ENCODE measurements at regions not wholly inside any gene's neighbourhood (a gene's known extent, or its start where the extent isn't known, plus 50 kb on each side); places are given as distances from the start of the nearest gene placed in this dataset.
"Not testable (repeated sequence)": the region's sequence is repeated elsewhere in the genome, so short reads cannot be mapped to it uniquely, and the experiment has no call there.

- FAIRE-seq: peak; percentile 21
Observed at GRCh38 chr5:82639393-82640144, 361.4 kb upstream of the RPS23 start.

- FAIRE-seq: no peak
Observed at GRCh38 chr5:82636591-82636990, 358.4 kb upstream of the RPS23 start.

GRCh38 chr5:82635561-82636288, 357.6 kb upstream of the RPS23 start:
- peak; percentile 97 for FAIRE-seq

- FAIRE-seq: no peak
Observed at GRCh38 chr5:82628364-82628910, 350.3 kb upstream of the RPS23 start.

- FAIRE-seq: not testable (repeated sequence)
Observed at GRCh38 chr5:82626905-82627591, 348.9 kb upstream of the RPS23 start.

DNA sequence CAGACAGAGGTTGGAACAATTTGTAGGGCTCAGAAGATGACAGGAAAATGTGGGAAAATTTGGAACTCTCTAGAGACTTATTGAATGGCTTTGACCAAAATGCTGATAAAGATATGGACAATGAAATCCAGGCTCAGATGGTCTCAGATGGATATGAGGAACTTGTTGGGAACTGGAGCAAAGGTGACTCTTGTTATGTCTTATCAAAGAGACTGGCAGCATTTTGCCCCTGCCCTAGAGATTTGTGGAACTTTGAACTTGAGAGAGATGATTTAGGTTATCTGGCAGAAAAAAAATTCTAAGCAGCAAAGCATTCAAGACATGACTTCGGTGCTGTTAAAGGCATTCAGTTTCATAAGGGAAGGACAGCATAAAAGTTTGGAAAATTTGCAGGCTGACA, 347.9 kb upstream of the RPS23 start:
- FAIRE-seq: not testable (repeated sequence)

GRCh38 chr5:82624062-82624461, 345.9 kb upstream of the RPS23 start:
- FAIRE-seq: no peak

- FAIRE-seq: no peak
Observed at GRCh38 chr5:82622711-82623514, 344.8 kb upstream of the RPS23 start.

GRCh38 chr5:82622205-82622604, 344.1 kb upstream of the RPS23 start:
- no peak for FAIRE-seq

DNA sequence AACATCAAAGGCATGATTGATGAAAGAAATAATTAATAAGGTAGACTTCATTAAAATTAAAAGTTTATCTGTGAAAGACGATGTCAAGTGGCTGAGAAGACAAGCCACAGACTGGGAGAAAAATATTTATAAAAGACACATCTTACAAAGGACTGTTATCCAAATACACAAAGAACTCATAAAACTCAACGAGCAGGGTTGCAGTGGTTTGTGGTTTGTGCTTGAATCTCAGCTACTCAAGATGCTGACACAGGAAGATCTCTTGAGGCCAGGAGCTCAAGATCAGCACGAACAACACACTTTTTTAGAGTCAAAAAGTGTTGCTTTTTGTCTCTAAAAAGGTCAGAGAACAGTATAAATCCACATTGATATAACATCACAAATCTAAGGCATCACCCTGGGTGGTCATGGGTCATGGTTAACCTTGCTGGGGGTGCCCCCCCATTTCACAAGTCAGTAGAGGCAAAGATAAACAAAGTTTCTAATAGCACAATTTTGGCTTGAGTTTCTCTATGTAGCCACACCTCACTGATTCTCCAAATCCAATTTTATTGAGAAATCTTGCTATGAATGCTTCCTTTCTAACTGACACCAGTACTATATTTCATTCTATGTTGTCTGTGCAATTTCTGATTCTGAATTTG, 342.9 kb upstream of the RPS23 start:
- FAIRE-seq: no peak

DNA sequence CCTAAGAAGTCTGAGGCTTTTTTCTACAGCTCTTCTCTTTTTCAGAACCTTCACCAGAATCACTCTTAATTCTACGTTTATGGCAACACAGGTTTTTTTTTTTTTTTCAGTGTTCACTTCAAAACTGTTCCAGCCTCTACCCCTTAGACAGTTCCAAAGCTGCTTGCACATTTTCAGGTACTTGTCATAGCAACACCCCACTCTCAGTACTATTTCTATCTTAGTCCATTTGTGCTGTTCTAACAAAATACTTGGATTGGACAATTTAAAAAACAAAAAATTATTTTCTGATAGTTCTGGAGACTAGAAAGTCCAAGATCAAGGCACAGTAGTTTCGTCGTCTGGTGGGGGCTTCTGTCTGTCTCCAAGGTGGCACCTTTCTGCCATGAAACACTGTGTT, 340.9 kb upstream of the RPS23 start:
- FAIRE-seq: no peak

- no peak for FAIRE-seq
Observed at GRCh38 chr5:82614706-82615105, 336.6 kb upstream of the RPS23 start.

- no peak for FAIRE-seq
Observed at GRCh38 chr5:82613891-82614290, 335.7 kb upstream of the RPS23 start.

DNA sequence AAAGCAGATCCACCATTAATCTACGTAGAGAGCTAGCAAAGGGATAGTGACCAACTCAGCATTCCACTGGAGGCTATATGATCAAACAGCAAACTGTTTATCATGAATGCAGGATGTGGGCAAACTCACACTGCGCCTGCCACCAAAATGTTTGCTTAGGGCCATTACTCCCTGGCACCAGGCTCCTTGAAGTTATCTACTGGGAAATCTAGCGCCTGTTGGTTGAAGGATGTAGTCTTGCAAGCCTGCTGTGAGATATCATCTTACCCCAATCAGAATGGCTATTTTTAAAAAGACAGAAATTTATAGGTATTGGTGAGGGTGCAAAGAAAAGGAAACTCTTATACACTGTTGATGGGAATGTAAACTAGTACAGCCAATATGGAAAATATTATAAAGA, 332.5 kb upstream of the RPS23 start:
- no peak for FAIRE-seq

- FAIRE-seq: no peak
Observed at GRCh38 chr5:82605441-82605973, 327.4 kb upstream of the RPS23 start.

GRCh38 chr5:82603033-82603987, 325.2 kb upstream of the RPS23 start:
- no peak for FAIRE-seq

- no peak for FAIRE-seq
Observed at GRCh38 chr5:82601861-82602260, 323.7 kb upstream of the RPS23 start.

- FAIRE-seq: no peak
Observed at GRCh38 chr5:82601077-82601476, 322.9 kb upstream of the RPS23 start.

DNA sequence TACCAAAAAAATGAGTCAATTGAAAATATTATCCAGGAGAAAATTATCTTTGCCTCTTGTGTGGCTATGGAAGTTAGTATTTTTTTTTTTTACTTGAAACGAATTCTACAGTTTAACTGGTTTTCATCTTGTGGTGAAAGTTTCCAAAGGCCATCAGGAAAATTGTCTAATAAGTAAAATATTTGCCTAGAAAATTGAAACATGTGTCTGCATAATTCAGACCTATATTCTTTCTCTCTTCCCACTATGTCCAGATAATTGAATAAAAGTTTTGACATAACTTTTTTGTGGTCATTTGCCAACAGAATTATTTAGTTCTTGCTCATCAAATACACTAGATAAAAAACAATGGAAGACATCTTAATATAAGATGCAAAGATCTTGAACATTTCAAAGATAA, 321.5 kb upstream of the RPS23 start:
- FAIRE-seq: peak; percentile 21

DNA sequence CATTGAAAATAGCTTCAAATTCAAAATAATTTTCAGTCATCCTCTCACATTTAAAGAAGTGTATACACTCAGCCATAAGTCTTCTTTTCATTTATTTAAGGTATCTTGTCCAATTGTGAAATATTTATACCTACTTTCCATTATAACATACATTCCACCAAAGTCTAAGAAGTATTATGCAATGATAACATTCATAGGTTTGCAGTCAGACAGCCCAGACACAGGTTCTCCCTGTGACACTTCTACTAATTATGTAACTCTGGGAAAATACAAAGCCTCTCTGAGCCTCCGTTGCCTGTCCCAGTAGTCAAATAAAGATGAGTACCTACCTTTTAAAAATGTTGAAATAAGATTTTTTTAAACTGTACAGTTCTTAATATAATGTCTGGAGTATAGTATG, 320.9 kb upstream of the RPS23 start:
- no peak for FAIRE-seq

DNA sequence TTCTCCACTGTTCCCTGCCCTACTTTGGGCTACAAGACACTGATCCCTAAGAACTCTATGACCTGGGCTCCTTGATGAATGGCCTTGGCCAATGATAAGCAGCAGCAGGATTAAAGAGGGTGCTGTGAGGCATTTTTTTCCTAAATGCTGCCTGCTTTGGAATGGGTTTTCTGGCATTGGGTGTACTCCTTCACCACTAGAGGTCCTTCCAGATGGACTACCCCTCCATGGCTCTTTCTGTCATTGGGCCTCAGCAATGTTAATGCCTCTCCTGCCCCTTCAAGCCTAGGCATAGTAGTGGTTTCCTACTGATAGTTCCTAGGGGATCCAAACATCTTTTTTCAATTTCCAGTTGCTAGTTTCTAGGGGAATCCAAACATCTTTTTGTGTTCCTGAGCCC, 319.3 kb upstream of the RPS23 start:
- no peak for FAIRE-seq

Data from islet of Langerhans (tissue), 1 donor.